Parathyroid adenoma (tissue), 2 donors: ENCODE measurements at regions not wholly inside any gene's neighbourhood (a gene's known extent, or its start where the extent isn't known, plus 50 kb on each side); places are given as distances from the start of the nearest gene placed in this dataset.

ENCODE experiments used
- H2AFZ ChIP-seq: fragments of 300-600 bp; sonication (generic); one replicate; pipeline ENCODE4 v1.7.0; 2017; ENCODE audit warnings: antibody characterized with exemption, mild to moderate bottlenecking
- H3K27ac ChIP-seq: fragments of 300-600 bp; sonication (generic); one replicate; pipeline ENCODE4 v1.7.0; 2017
- H3K27me3 ChIP-seq: fragments of 300-600 bp; sonication (generic); one replicate; pipeline ENCODE4 v1.7.0; 2017; ENCODE audit warnings: low read length; ENCODE audit not compliant: control insufficient read depth, insufficient read depth
- H3K36me3 ChIP-seq: fragments of 300-600 bp; sonication (generic); one replicate; pipeline ENCODE4 v1.7.0; 2017; ENCODE audit warnings: low read length; ENCODE audit not compliant: control insufficient read depth, insufficient read depth
- H3K4me1 ChIP-seq: fragments of 300-600 bp; sonication (generic); one replicate; pipeline ENCODE4 v1.7.0; 2017; ENCODE audit warnings: control low read depth
- H3K4me2 ChIP-seq: fragments of 300-600 bp; sonication (generic); one replicate; pipeline ENCODE4 v1.7.0; 2017; ENCODE audit warnings: low read length
- H3K4me3 ChIP-seq: fragments of 300-600 bp; sonication (generic); one replicate; pipeline ENCODE4 v1.7.0; 2017; ENCODE audit warnings: low read depth, low read length
- H3K79me2 ChIP-seq: fragments of 300-600 bp; sonication (generic); one replicate; pipeline ENCODE4 v1.7.0; 2017; ENCODE audit warnings: control low read depth
- H3K9ac ChIP-seq: fragments of 300-600 bp; sonication (generic); one replicate; pipeline ENCODE4 v1.7.0; 2017; ENCODE audit warnings: mild to moderate bottlenecking
- H3K9me3 ChIP-seq: fragments of 300-600 bp; sonication (generic); one replicate; pipeline ENCODE4 v1.7.0; 2017; ENCODE audit warnings: low read length; ENCODE audit not compliant: control insufficient read depth
- CTCF ChIP-seq: fragments of 300-600 bp; sonication (generic); IDR thresholded peaks from one replicate; pipeline ENCODE4 v1.7.0; 2017; ENCODE audit warnings: antibody characterized with exemption, mild to moderate bottlenecking
- donor health status: primary hyperparathyroidism.

- Histone ChIP-seq H3K4me2 (no peak overlapping the region), H3K27ac (no peak overlapping the region), H3K4me1 (no peaks in the 10 kb centered on the region), H3K9ac (no peak overlapping the region), H3K27me3 (no peaks in the 10 kb centered on the region), H3K79me2 (no peaks in the 10 kb centered on the region), H3K9me3 (no peaks in the 10 kb centered on the region), H2AFZ (no peak overlapping the region), H3K4me3 (no peak overlapping the region), H3K36me3 (no peaks in the 10 kb centered on the region)
- TF ChIP-seq CTCF, result no peak
Observed at GRCh38 chr5:167309941-167310517, 981.4 kb upstream of the WWC1 start.

- Histone ChIP-seq H3K27me3 (no peaks in the 10 kb centered on the region), H3K4me3 (no peak overlapping the region), H2AFZ (no peak overlapping the region), H3K36me3 (no peaks in the 10 kb centered on the region), H3K9me3 (no peaks in the 10 kb centered on the region), H3K4me1 (no peaks in the 10 kb centered on the region), H3K4me2 (no peak overlapping the region), H3K27ac (no peak overlapping the region), H3K79me2 (no peaks in the 10 kb centered on the region), H3K9ac (no peak overlapping the region)
- TF ChIP-seq CTCF, result no peak
Observed at GRCh38 chr5:167311340-167311739, 980.1 kb upstream of the WWC1 start.

GRCh38 chr5:167312225-167312624 is 979.2 kb upstream of the WWC1 start:
- Histone ChIP-seq H3K36me3 (no peaks in the 10 kb centered on the region), H3K4me3 (no peak overlapping the region), H3K27me3 (no peaks in the 10 kb centered on the region), H3K9ac (no peak overlapping the region), H2AFZ (no peak overlapping the region), H3K27ac (no peak overlapping the region), H3K4me2 (no peak overlapping the region), H3K4me1 (no peaks in the 10 kb centered on the region), H3K79me2 (no peaks in the 10 kb centered on the region), H3K9me3 (no peaks in the 10 kb centered on the region)
- no peak for TF ChIP-seq CTCF

- Histone ChIP-seq H3K27me3 (no peaks in the 10 kb centered on the region), H3K4me3 (no peak overlapping the region), H3K27ac (no peak overlapping the region), H3K79me2 (no peaks in the 10 kb centered on the region), H2AFZ (no peak overlapping the region), H3K4me2 (no peak overlapping the region), H3K4me1 (no peaks in the 10 kb centered on the region), H3K9ac (no peak overlapping the region), H3K36me3 (no peaks in the 10 kb centered on the region), H3K9me3 (no peaks in the 10 kb centered on the region)
- no peak for TF ChIP-seq CTCF
Observed at GRCh38 chr5:167315762-167316161, 975.7 kb upstream of the WWC1 start.

GRCh38 chr5:167317884-167318283 is 973.6 kb upstream of the WWC1 start:
- no peaks in the 10 kb centered on the region for H3K36me3 ChIP-seq
- H3K79me2 ChIP-seq, result no peaks in the 10 kb centered on the region
- H3K9me3 ChIP-seq, result no peaks in the 10 kb centered on the region
- TF ChIP-seq CTCF, result no peak
- H3K4me2 ChIP-seq, result no peak overlapping the region
- H3K27ac ChIP-seq, result no peak overlapping the region
- H3K4me1 ChIP-seq, result no peaks in the 10 kb centered on the region
- H3K4me3 ChIP-seq, result no peak overlapping the region
- H3K27me3 ChIP-seq, result no peaks in the 10 kb centered on the region
- H3K9ac ChIP-seq, result no peak overlapping the region
- no peak overlapping the region for H2AFZ ChIP-seq
